B cell (primary cell): ENCODE measurements at regions not wholly inside any gene's neighbourhood (a gene's known extent, or its start where the extent isn't known, plus 50 kb on each side); places are given as distances from the start of the nearest gene placed in this dataset.

ENCODE experiments used
- EZH2 ChIP-seq: IDR thresholded peaks from 2 replicates; pipeline ENCODE4 v1.6.1; 2012; ENCODE audit warnings: borderline replicate concordance, low read depth, mild to moderate bottlenecking, moderate library complexity, low read length; ENCODE audit not compliant: insufficient read depth, poor library complexity, severe bottlenecking
- TF ChIP-seq, protein P1 (sequence below): fragments of 200-600 bp; IDR thresholded peaks from one replicate; pipeline ENCODE4 v1.8.0; 2022; ENCODE audit warnings: antibody characterized with exemption, mild to moderate bottlenecking

DNA sequence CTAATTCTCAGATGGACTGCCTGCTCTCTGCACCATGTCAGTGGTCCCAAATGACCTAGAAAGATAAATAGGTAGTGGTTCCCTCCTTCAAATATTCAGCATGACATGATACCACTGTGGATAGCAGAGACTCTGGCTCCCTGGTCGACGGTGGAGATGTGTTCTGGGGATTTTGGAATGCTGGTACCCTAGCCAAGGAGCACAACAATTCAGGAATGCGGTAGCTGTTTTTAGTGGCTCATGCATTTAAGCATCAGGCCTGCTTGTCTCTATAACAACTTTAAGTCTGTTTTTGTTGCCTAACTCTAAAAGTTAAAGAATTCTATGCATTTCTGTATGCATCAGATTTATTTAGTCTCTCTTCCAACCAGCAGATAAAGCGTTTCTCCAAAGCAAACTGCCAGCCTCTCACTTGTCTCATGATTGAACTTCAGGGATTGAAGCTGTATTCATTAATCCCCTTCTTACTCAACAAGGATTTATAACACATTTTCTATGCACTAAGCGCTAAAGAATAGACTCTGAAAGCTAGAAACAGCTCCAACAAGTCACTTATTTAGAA, 164.9 kb upstream of the BMP4 start:
- TF ChIP-seq, protein P1, sequence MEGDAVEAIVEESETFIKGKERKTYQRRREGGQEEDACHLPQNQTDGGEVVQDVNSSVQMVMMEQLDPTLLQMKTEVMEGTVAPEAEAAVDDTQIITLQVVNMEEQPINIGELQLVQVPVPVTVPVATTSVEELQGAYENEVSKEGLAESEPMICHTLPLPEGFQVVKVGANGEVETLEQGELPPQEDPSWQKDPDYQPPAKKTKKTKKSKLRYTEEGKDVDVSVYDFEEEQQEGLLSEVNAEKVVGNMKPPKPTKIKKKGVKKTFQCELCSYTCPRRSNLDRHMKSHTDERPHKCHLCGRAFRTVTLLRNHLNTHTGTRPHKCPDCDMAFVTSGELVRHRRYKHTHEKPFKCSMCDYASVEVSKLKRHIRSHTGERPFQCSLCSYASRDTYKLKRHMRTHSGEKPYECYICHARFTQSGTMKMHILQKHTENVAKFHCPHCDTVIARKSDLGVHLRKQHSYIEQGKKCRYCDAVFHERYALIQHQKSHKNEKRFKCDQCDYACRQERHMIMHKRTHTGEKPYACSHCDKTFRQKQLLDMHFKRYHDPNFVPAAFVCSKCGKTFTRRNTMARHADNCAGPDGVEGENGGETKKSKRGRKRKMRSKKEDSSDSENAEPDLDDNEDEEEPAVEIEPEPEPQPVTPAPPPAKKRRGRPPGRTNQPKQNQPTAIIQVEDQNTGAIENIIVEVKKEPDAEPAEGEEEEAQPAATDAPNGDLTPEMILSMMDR: no peak
- no peak for TF ChIP-seq EZH2
